GM12891 (cell line): ENCODE measurements at regions not wholly inside any gene's neighbourhood (a gene's known extent, or its start where the extent isn't known, plus 50 kb on each side); places are given as distances from the start of the nearest gene placed in this dataset.
"Not testable (repeated sequence)": the region's sequence is repeated elsewhere in the genome, so short reads cannot be mapped to it uniquely, and the experiment has no call there.

Experiments
- DNase-seq: peaks from one replicate; pipeline ENCODE4 v3.0.0; 2011; ENCODE audit warnings: low spot score; ENCODE audit not compliant: insufficient read length
- FAIRE-seq: peaks from 2 replicates; lab custom pipeline; 2011; peaks lifted over from hg19 to GRCh38; lab: Jason Lieb, UNC
- PAX5 ChIP-seq: IDR thresholded peaks from 2 replicates; pipeline ENCODE4 v1.6.1; 2011; ENCODE audit warnings: low read length, moderate library complexity, mild to moderate bottlenecking; ENCODE audit not compliant: insufficient read depth, severe bottlenecking
- POLR2A ChIP-seq: IDR thresholded peaks from 2 replicates; pipeline ENCODE4 v1.6.1; 2011; ENCODE audit warnings: low read depth, low read length, control low read depth
- POLR2AphosphoS5 ChIP-seq: IDR thresholded peaks from 2 replicates; pipeline ENCODE4 v1.6.1; 2011; ENCODE audit warnings: low read depth, low read length, control low read depth
- POU2F2 ChIP-seq: IDR thresholded peaks from 2 replicates; pipeline ENCODE4 v1.6.1; 2011; ENCODE audit warnings: low read depth, mild to moderate bottlenecking, control low read depth, low read length, moderate library complexity
- SPI1 ChIP-seq: IDR thresholded peaks from 2 replicates; pipeline ENCODE4 v1.6.1; 2011; ENCODE audit warnings: low read depth, low read length, control low read depth
- TAF1 ChIP-seq: IDR thresholded peaks from 2 replicates; pipeline ENCODE4 v1.6.1; 2011; ENCODE audit warnings: low read depth, low read length, control low read depth

GRCh38 chrX:73390628-73391567 is 56.0 kb upstream of the CDX4 start:
- TF ChIP-seq PAX5 (no peak), POLR2A (no peak)
- peak; percentile 5 for FAIRE-seq
- DNase-seq: no peak

- TF ChIP-seq POU2F2 (no peak), POLR2AphosphoS5 (no peak), TAF1 (no peak), PAX5 (no peak), POLR2A (no peak), SPI1 (no peak)
- DNase-seq (no peak), FAIRE-seq (no peak)
These were observed 80.2 kb upstream of the CDX4 start for GRCh38 chrX:73366696-73367095.

GRCh38 chrX:73357294-73357693 is 89.6 kb upstream of the CDX4 start:
- not testable (repeated sequence) for FAIRE-seq, DNase-seq

GRCh38 chrX:73348977-73349376 is 97.9 kb upstream of the CDX4 start:
- no peak for FAIRE-seq
- DNase-seq: no peak
- no peak for TF ChIP-seq POLR2AphosphoS5
- no peak for TF ChIP-seq POLR2A
- no peak for TF ChIP-seq SPI1
- no peak for TF ChIP-seq PAX5
- TF ChIP-seq POU2F2: no peak
- no peak for TF ChIP-seq TAF1

GRCh38 chrX:73337366-73337765 is 109.5 kb upstream of the CDX4 start:
- TF ChIP-seq POLR2AphosphoS5: no peak
- no peak for TF ChIP-seq SPI1
- no peak for TF ChIP-seq POLR2A
- TF ChIP-seq TAF1: no peak
- no peak for TF ChIP-seq POU2F2
- TF ChIP-seq PAX5: no peak
- DNase-seq (no peak), FAIRE-seq (no peak)

GRCh38 chrX:73289039-73289438 is 74.4 kb upstream of the NAP1L2 start:
- FAIRE-seq (no peak), DNase-seq (no peak)
- TF ChIP-seq SPI1 (no peak), PAX5 (no peak), POLR2AphosphoS5 (no peak), POU2F2 (no peak), POLR2A (no peak), TAF1 (no peak)

- FAIRE-seq: no peak
These were observed 56.1 kb upstream of the NAP1L2 start for GRCh38 chrX:73270753-73271152.

GRCh38 chrX:73268463-73268862 is 53.8 kb upstream of the NAP1L2 start:
- TF ChIP-seq TAF1: no peak
- TF ChIP-seq POLR2AphosphoS5: no peak
- TF ChIP-seq PAX5: no peak
- TF ChIP-seq POU2F2: no peak
- no peak for TF ChIP-seq POLR2A
- no peak for TF ChIP-seq SPI1
- DNase-seq (no peak), FAIRE-seq (no peak)

More at GRCh38 chrX:73270753-73271152, 56.1 kb upstream of the NAP1L2 start:
- no peak for DNase-seq
- TF ChIP-seq SPI1: no peak
- TF ChIP-seq PAX5: no peak
- no peak for TF ChIP-seq POLR2A
- TF ChIP-seq TAF1: no peak
- no peak for TF ChIP-seq POLR2AphosphoS5

GRCh38 chrX:73267979-73268378 is 53.3 kb upstream of the NAP1L2 start:
- TF ChIP-seq SPI1 (no peak), POLR2AphosphoS5 (no peak), POLR2A (no peak), PAX5 (no peak), TAF1 (no peak), POU2F2 (no peak)
- DNase-seq: no peak
- no peak for FAIRE-seq

- no peak for TF ChIP-seq SPI1
- no peak for TF ChIP-seq POU2F2
- FAIRE-seq (no peak), DNase-seq (no peak)
These were observed 52.6 kb upstream of the NAP1L2 start for GRCh38 chrX:73267206-73267605.

- no peak for FAIRE-seq
These were observed 52.1 kb upstream of the NAP1L2 start for GRCh38 chrX:73266766-73267165.

More at GRCh38 chrX:73266766-73267165, 52.1 kb upstream of the NAP1L2 start:
- no peak for DNase-seq
- TF ChIP-seq POLR2AphosphoS5: no peak
- no peak for TF ChIP-seq POU2F2
- no peak for TF ChIP-seq PAX5
- no peak for TF ChIP-seq POLR2A
- TF ChIP-seq SPI1: no peak
- no peak for TF ChIP-seq TAF1
